ENCODE measurements at regions not wholly inside any gene's neighbourhood (a gene's known extent, or its start where the extent isn't known, plus 50 kb on each side); places are given as distances from the start of the nearest gene placed in this dataset.

DNA sequence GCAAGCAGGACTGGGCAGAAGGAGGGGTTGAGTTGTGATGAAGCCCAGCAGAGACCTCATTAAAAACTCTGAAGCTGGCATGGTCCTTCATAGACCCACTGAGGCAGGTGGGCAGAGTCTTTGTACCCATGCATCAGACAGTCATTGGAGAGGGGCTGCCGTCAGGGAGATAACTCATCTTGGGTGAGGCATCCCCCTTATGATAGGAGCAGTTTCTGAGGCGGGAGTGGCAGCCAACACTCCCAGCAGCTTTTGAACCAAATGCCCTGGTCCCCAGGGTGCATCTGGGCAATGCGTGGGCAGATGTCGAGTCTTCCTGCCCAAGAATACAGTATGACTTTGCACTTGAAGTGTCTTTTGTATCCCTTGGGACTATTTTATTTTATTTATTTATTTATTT lies 68.1 kb downstream of the HTR5A start:
- TF ChIP-seq ZNF274 (IDR thresholded peaks at IDR 0.05; ENCODE audit: low read depth, low read length), result no peak
- no peak overlapping the region for H3K4me3 ChIP-seq (ENCODE audit: low read length)

- TF ChIP-seq ZNF274 (IDR thresholded peaks at IDR 0.05; ENCODE audit: low read depth, low read length), result no peak
- H3K4me3 ChIP-seq (ENCODE audit: low read length), result no peak overlapping the region
Observed at GRCh38 chr7:155141562-155141961, 71.4 kb downstream of the HTR5A start.

DNA sequence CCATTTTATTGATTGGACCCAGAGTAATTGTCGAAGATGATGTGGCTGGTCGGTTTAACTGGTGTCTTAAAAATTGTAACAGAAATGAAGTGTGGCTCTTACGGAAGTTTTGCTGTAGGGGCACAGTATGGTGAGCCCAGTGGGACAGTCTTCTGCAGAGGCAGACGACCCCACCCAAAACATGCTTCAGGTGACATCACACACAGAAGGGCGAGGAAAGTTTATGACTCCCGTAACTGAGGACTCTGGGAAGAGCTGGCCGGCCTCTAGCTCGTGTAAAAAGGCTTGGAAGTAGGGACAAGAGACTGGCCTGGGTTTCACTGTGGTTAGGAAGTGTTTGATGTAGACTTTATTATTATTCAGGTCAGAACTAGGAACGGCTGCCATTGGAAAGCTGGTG lies 73.3 kb downstream of the HTR5A start:
- no peak for TF ChIP-seq ZNF274 (IDR thresholded peaks at IDR 0.05; ENCODE audit: low read depth, low read length)
- H3K4me3 ChIP-seq (ENCODE audit: low read length), result no peak overlapping the region

DNA sequence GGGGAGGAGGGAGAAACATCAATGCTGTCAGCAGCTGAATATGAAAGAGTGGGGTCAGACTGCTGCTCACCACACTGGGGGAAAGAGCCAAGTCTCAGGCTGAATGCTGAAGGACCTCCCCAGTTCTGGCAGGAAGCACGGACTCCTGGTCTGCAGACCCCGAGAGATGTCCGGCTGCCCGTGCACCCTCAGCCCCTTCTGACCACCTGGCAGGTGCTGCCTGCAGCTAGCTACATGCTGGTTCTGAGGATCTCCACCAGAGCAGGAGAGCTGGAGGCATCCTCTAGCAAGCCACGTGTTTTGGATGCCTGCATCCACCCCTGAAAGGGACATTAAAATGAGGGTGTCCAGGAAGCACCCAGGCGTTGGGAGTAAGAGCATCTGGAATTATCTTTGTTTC lies 74.2 kb downstream of the HTR5A start:
- TF ChIP-seq ZNF274 (IDR thresholded peaks at IDR 0.05; ENCODE audit: low read depth, low read length), result no peak

GRCh38 chr7:155145477-155146255 lies 75.5 kb downstream of the HTR5A start:
- TF ChIP-seq ZNF274 (IDR thresholded peaks at IDR 0.05; ENCODE audit: low read depth, low read length), result no peak

More for the DNA sequence above, 74.2 kb downstream of the HTR5A start:
- no peak overlapping the region for H3K4me3 ChIP-seq (ENCODE audit: low read length)

DNA sequence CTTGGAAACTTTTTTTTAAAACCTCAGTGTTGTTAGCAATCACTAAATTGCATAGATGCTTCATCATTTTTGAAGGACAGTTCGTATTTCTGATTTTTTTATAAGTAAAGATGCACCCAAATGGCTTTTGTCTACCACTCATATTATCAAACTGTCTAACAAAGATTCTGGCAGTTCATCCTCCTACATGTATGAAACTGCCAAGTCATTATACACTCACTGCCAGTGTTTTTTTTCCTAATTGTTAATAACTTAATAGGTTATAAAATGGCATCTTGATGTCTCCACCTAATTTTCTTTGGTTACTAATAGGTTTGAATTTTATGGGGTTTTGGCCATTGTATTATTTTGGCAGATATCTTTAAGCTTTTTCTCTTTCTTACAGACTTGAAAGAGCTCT lies 77.0 kb downstream of the HTR5A start:
- no peak overlapping the region for H3K4me3 ChIP-seq (ENCODE audit: low read length)

More at GRCh38 chr7:155145477-155146255, 75.5 kb downstream of the HTR5A start:
- no peak overlapping the region for H3K4me3 ChIP-seq (ENCODE audit: low read length)

DNA sequence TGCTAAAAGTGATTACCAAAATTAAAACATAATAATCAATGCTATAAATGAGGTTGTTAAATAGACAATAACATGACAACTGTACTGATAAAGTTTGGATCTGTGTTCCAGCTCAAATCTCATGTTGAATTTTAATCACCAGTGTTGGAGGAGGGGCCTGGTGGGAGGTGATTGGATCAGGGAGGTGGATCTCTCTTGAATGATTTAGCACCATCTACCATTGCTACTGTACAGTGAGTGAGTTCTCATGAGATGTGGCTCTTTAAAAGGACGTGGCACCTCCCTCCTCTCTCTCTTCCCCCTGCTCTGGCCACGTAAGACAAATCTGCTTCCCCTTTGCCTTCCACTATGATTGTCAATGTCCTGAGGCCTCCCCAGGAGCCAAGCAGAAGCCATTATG lies 77.5 kb downstream of the HTR5A start:
- H3K4me3 ChIP-seq (ENCODE audit: low read length), result no peak overlapping the region
- TF ChIP-seq ZNF274 (IDR thresholded peaks at IDR 0.05; ENCODE audit: low read depth, low read length), result no peak

More for the DNA sequence above, 77.0 kb downstream of the HTR5A start:
- TF ChIP-seq ZNF274 (IDR thresholded peaks at IDR 0.05; ENCODE audit: low read depth, low read length), result no peak

GRCh38 chr7:155153676-155154075 lies 83.6 kb downstream of the HTR5A start:
- no peak for TF ChIP-seq ZNF274 (IDR thresholded peaks at IDR 0.05; ENCODE audit: low read depth, low read length)
- no peak overlapping the region for H3K4me3 ChIP-seq (ENCODE audit: low read length)

- no peak overlapping the region for H3K4me3 ChIP-seq (ENCODE audit: low read length)
- TF ChIP-seq ZNF274 (IDR thresholded peaks at IDR 0.05; ENCODE audit: low read depth, low read length), result no peak
Observed at GRCh38 chr7:155154586-155154985, 84.5 kb downstream of the HTR5A start.

- no peak for TF ChIP-seq ZNF274 (IDR thresholded peaks at IDR 0.05; ENCODE audit: low read depth, low read length)
- H3K4me3 ChIP-seq (ENCODE audit: low read length), result no peak overlapping the region
Observed at GRCh38 chr7:155161690-155162089, 91.6 kb downstream of the HTR5A start.

DNA sequence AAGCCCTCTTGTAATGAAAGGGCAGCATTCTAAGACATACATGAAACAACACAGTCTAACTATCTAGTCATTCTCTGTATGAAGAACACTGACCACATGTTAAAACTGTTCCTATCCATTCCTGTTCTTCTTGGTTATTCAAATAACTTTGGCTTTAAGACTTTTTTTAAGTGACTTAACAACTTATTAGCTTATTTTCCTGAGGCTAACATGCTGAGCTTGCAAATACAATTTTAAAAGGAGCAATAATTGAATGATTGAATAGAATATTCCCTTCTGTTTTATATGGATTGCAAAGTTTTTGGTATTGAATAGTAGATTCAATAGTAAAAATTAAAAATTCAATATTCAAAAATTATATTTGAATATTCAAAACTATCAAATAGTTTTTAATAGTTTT lies 92.3 kb downstream of the HTR5A start:
- no peak overlapping the region for H3K4me3 ChIP-seq (ENCODE audit: low read length)
- no peak for TF ChIP-seq ZNF274 (IDR thresholded peaks at IDR 0.05; ENCODE audit: low read depth, low read length)

GRCh38 chr7:155163696-155164095 lies 93.6 kb downstream of the HTR5A start:
- TF ChIP-seq ZNF274 (IDR thresholded peaks at IDR 0.05; ENCODE audit: low read depth, low read length), result no peak
- H3K4me3 ChIP-seq (ENCODE audit: low read length), result no peak overlapping the region

DNA sequence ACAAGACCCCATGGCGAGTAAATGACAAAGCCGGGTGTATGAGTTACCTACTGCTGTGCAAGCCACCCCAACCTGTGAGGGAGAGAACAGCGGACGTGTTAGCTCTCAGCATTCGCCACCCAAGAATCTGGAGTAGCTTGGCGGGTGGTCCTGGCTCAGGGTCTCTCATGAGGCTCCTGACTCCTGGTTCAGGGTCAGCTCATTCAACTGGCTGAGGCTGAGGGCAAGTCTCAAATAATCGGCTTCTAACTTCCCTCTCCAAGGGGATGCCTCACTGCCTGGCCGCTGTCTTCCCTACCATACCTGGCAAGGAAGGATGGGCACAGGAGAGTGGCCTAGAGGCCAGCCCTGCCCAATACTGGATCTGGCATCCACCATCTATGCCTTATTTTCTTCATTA lies 94.2 kb downstream of the HTR5A start:
- no peak overlapping the region for H3K4me3 ChIP-seq (ENCODE audit: low read length)
- TF ChIP-seq ZNF274 (IDR thresholded peaks at IDR 0.05; ENCODE audit: low read depth, low read length), result no peak

DNA sequence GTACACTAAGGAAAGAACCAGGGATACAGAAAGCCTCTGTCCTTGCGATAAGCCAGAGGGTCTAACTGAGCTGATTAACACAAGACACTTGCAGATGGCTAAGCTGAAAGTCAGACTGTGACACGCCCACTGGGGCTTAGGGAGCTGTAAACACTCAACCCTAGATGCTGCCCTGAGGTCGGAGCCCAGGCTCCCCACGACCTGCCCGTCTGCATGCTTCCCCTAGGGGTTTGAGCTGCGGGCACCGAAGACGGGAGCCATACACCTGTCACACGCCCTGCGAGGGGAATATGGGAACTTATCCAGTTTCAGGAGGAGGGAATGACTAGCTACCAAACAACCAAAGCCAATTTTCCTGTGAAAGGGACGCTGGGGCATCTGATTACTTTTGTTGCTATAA lies 96.0 kb downstream of the HTR5A start:
- TF ChIP-seq ZNF274 (IDR thresholded peaks at IDR 0.05; ENCODE audit: low read depth, low read length), result no peak
- H3K4me3 ChIP-seq (ENCODE audit: low read length), result no peak overlapping the region

DNA sequence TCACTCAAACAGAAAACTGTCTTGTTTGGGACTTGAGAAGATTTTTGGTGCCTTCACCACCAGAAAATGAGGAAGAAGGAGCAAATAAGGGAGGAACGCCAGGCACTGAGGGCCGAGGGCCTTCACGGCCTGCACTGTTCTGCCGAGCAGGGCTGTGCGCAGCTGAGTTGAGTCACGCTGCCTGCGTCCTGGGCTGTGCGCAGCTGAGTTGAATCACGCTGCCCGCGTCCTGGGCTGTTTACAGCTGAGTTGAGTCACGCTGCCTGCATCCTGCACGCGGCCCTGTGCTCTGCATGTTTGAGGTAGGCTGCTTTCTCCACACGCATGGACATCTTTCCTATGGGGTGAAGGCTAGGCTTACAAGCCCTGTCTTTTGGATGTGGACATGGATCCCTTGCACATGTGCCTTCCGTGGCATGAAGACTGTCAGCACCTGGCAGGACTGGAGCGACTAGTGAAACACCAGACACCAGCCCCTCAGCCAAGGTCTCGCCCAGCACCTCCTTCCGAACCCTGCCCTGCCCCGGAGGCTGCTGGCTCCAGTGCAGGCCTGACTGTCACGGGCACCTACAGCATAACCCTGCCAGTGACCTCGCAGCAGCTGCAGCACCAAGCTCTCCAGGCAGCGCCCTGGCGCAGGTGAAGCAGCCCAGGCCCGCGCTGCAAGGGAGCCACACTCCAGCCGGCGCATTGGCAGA lies 96.7 kb downstream of the HTR5A start:
- no peak overlapping the region for H3K4me3 ChIP-seq (ENCODE audit: low read length)
- TF ChIP-seq ZNF274 (IDR thresholded peaks at IDR 0.05; ENCODE audit: low read depth, low read length), result no peak
